ENCODE measurements at regions not wholly inside any gene's neighbourhood (a gene's known extent, or its start where the extent isn't known, plus 50 kb on each side); places are given as distances from the start of the nearest gene placed in this dataset.

DNA sequence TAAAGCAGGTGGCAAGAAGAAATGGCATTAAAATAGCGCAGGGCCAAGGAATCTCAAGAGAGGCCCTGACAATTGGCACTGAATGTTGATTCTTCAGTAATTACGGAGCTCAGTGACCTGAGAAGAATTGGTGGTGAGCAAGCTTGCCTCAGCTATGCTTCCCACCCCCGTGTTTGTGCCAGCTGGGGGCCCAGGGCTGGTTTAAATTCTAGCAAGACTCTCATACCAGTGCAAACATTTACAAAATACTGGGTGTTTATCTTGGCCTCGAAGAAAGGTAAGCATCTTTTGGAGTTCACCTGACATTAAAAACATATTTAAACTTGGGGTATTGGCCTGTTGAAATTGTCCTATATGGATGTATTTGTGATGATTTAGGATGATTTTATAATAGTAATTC is 296.7 kb upstream of the USP25 start:
- peaks cover 6% of the 10 kb centered on the region for H3K4me1 ChIP-seq
- DNase-seq, result no peak
- no peak overlapping the region for H3K27ac ChIP-seq
- H3K27me3 ChIP-seq (ENCODE audit: insufficient read depth in 3 of 3, low read length in 2 of 3), result no peaks in the 10 kb centered on the region
- H3K36me3 ChIP-seq (ENCODE audit: insufficient read depth in 1 of 2, low read depth in 1 of 2), result no peaks in the 10 kb centered on the region
- H3K4me3 ChIP-seq, result no peak overlapping the region
- 74 to 86% (median 81%) methylated on average over 4 of the region's 4 CpGs for WGBS, 3 donors
- H3K9me3 ChIP-seq, result no peaks in the 10 kb centered on the region
- intact Hi-C loops (cut with DNase I), result no loop called here
- ATAC-seq, result no peak
- TF ChIP-seq, protein P1, sequence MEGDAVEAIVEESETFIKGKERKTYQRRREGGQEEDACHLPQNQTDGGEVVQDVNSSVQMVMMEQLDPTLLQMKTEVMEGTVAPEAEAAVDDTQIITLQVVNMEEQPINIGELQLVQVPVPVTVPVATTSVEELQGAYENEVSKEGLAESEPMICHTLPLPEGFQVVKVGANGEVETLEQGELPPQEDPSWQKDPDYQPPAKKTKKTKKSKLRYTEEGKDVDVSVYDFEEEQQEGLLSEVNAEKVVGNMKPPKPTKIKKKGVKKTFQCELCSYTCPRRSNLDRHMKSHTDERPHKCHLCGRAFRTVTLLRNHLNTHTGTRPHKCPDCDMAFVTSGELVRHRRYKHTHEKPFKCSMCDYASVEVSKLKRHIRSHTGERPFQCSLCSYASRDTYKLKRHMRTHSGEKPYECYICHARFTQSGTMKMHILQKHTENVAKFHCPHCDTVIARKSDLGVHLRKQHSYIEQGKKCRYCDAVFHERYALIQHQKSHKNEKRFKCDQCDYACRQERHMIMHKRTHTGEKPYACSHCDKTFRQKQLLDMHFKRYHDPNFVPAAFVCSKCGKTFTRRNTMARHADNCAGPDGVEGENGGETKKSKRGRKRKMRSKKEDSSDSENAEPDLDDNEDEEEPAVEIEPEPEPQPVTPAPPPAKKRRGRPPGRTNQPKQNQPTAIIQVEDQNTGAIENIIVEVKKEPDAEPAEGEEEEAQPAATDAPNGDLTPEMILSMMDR (IDR thresholded peaks at IDR 0.05), result no peak

DNA sequence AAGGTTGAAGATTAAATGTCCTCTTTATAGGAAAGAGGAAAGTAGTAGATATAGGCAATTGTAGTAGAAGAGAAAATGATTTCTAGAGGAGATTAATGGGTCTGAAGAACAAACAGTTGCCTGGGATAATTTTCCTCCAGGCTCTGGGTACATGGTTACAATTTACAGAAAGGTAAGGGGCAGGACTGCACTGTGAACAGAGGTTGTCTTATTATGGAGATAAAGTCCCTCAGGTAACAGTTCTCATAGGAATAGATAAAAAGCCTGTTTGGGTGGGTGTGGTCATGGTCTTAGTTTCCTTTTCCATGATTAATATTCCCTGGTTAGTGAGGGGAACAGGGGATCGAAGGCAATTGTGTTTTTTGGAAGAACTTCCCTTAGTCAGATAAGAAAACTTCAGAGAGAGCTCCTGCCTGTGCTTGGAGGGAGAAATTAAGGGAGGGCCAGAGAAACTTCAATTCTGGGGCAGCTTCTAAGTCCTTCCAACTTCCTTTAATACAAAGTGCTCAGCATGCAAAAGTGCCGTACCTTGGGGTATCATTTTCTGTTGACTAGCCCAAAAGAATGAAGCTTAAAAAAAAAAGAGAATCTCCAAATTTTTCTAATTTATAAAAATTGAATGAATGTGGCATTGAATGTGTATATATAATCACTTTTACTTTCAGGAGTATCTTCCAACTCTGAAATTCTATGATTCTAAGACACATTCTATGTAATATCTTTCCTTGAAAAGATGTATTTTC is 295.4 kb upstream of the USP25 start:
- no peak for ATAC-seq
- Histone ChIP-seq H3K4me3 (no peak overlapping the region), H3K27me3 (ENCODE audit: insufficient read depth in 3 of 3, low read length in 2 of 3) (no peaks in the 10 kb centered on the region), H3K4me1 (peaks cover 8% of the 10 kb centered on the region), H3K36me3 (ENCODE audit: insufficient read depth in 1 of 2, low read depth in 1 of 2) (no peaks in the 10 kb centered on the region), H3K27ac (no peak overlapping the region), H3K9me3 (no peaks in the 10 kb centered on the region)
- TF ChIP-seq, protein P1 (IDR thresholded peaks at IDR 0.05), result no peak
- no peak for DNase-seq
- intact Hi-C loops (cut with DNase I), result no loop called here
- WGBS, 3 donors, result 58 to 91% (median 69%) methylated on average over 2 of the region's 2 CpGs

DNA sequence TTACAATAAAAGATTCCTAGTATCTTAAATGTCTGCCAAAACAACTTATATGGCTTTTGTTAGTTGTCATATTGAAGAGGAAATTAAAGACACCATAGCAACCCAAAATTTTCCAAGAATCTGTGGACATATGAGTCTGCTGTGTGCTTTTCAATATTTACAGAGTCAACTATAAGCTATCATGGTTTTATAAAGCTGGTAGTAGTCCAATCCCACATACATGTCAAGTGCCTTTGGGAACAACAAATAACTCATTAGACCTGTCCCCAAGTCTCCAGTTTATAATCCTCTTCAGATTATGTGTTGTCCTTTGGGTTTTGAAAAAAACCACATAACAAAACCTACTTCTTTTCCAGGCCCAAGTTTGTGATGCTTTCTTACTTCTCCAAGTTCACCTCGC is 293.8 kb upstream of the USP25 start:
- Histone ChIP-seq H3K4me1 (peaks cover 7% of the 10 kb centered on the region), H3K9me3 (no peaks in the 10 kb centered on the region), H3K27ac (no peak overlapping the region), H3K27me3 (ENCODE audit: insufficient read depth in 3 of 3, low read length in 2 of 3) (no peaks in the 10 kb centered on the region), H3K4me3 (no peak overlapping the region), H3K36me3 (ENCODE audit: insufficient read depth in 1 of 2, low read depth in 1 of 2) (no peaks in the 10 kb centered on the region)
- DNase-seq (no peak), ATAC-seq (no peak)
- 92 to 100% (median 97%) methylated on average over 1 of the region's 1 CpG for WGBS, 3 donors
- TF ChIP-seq, protein P1 (IDR thresholded peaks at IDR 0.05), result no peak
- intact Hi-C loops (cut with DNase I), result no loop called here

DNA sequence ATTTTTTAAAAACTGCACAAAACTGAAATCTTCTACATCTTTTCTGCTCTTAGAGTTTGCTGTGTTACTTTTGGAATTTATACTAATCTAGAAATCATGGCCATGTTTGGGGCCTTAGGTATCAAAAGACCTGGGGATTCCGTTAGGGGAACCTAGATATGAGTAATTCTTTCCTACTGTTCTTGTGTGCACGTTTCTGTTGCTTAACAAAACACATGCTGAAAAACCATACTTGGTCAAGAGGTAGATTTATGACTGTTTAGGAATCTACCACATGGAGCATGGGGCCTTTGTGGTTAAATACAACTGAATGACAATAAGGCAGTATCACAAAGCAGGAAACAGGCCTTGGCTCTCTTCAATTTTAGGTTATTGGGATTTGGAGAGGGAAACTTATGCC is 291.9 kb upstream of the USP25 start:
- intact Hi-C loops (cut with DNase I), result no loop called here
- Histone ChIP-seq H3K9me3 (no peaks in the 10 kb centered on the region), H3K27ac (no peak overlapping the region), H3K4me3 (no peak overlapping the region), H3K4me1 (peaks cover 24% of the 10 kb centered on the region), H3K27me3 (ENCODE audit: insufficient read depth in 3 of 3, low read length in 2 of 3) (no peaks in the 10 kb centered on the region), H3K36me3 (ENCODE audit: insufficient read depth in 1 of 2, low read depth in 1 of 2) (no peaks in the 10 kb centered on the region)
- DNase-seq, result no peak
- WGBS, 3 donors, result 32 to 55% (median 41%) methylated on average over 2 of the region's 2 CpGs
- TF ChIP-seq, protein P1 (IDR thresholded peaks at IDR 0.05), result no peak
- no peak for ATAC-seq

DNA sequence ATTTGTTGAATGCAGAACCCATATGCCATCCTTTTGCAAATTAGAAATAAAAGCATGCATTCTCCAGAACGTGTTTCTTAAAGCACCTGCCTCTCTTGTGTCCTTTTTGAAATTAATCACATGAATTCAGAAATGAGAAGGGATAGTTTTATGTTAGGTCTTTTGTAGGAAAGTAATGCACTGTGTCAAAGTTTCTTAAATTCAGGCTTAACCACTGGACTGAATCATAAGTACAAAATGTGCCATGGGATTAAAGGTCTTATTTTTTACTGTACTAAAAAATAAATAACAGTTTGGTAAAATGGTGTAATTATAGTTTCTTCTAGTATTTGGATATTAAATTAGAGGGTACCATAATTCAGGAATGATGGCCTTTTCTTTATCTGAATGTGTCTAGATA is 290.1 kb upstream of the USP25 start:
- ATAC-seq, result no peak

More for the DNA sequence above, 290.1 kb upstream of the USP25 start:
- TF ChIP-seq, protein P1 (IDR thresholded peaks at IDR 0.05), result no peak
- H3K4me1 ChIP-seq, result peaks cover 40% of the 10 kb centered on the region
- no peaks in the 10 kb centered on the region for H3K36me3 ChIP-seq (ENCODE audit: insufficient read depth in 1 of 2, low read depth in 1 of 2)
- H3K27ac ChIP-seq, result no peak overlapping the region
- H3K27me3 ChIP-seq (ENCODE audit: insufficient read depth in 3 of 3, low read length in 2 of 3), result no peaks in the 10 kb centered on the region
- no peak for DNase-seq
- WGBS, 3 donors, result 46 to 63% (median 49%) methylated on average over 1 of the region's 1 CpG
- intact Hi-C loops (cut with DNase I), result loop anchor here in 1 of 2 donors (10.0 kb wide), 1 partner anchor 135 kb away; no protein-coding TSS in a partner anchor
- H3K4me3 ChIP-seq, result no peak overlapping the region
- no peaks in the 10 kb centered on the region for H3K9me3 ChIP-seq
